OCI-LY7 (cell line): ENCODE measurements at regions not wholly inside any gene's neighbourhood (a gene's known extent, or its start where the extent isn't known, plus 50 kb on each side); places are given as distances from the start of the nearest gene placed in this dataset.

Experiments
- EZH2phosphoT487 ChIP-seq: fragments of 200-600 bp; sonication (generic); IDR thresholded peaks from 2 replicates; pipeline ENCODE4 v1.6.1; 2018; ENCODE audit warnings: low read depth, borderline replicate concordance, mild to moderate bottlenecking, mixed run types, antibody characterized with exemption, low read length, moderate library complexity, mixed read lengths
- TF ChIP-seq, protein P1 (sequence below): fragments of 200-600 bp; sonication (generic); conservative IDR thresholded peaks from 2 replicates; pipeline ENCODE4 v1.5.1; 2014; ENCODE audit warnings: mild to moderate bottlenecking, antibody characterized with exemption, low read length, moderate library complexity, mixed read lengths

DNA sequence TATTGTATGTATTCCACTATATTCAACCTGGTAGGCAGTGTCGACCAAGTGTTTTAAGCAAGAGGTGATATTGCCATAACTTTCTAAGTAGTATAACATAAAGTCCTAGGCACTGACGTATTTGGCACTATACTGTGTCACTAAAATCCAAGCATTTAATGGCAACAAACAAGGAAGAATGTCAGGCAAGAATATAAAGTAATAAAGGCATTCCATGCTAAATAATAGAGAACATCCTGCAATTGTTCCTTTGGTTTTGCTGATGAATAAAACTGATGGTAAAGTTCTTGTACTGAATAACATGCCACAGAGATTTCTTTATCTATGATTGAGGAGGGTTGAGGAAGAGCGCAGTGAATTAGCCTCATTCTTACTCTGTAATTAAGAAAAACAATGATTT, 256.9 kb downstream of the HINT1 start:
- TF ChIP-seq, protein P1, sequence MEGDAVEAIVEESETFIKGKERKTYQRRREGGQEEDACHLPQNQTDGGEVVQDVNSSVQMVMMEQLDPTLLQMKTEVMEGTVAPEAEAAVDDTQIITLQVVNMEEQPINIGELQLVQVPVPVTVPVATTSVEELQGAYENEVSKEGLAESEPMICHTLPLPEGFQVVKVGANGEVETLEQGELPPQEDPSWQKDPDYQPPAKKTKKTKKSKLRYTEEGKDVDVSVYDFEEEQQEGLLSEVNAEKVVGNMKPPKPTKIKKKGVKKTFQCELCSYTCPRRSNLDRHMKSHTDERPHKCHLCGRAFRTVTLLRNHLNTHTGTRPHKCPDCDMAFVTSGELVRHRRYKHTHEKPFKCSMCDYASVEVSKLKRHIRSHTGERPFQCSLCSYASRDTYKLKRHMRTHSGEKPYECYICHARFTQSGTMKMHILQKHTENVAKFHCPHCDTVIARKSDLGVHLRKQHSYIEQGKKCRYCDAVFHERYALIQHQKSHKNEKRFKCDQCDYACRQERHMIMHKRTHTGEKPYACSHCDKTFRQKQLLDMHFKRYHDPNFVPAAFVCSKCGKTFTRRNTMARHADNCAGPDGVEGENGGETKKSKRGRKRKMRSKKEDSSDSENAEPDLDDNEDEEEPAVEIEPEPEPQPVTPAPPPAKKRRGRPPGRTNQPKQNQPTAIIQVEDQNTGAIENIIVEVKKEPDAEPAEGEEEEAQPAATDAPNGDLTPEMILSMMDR, result no peak
- TF ChIP-seq EZH2phosphoT487, result no peak
